ENCODE measurements at regions not wholly inside any gene's neighbourhood (a gene's known extent, or its start where the extent isn't known, plus 50 kb on each side); places are given as distances from the start of the nearest gene placed in this dataset.

DNA sequence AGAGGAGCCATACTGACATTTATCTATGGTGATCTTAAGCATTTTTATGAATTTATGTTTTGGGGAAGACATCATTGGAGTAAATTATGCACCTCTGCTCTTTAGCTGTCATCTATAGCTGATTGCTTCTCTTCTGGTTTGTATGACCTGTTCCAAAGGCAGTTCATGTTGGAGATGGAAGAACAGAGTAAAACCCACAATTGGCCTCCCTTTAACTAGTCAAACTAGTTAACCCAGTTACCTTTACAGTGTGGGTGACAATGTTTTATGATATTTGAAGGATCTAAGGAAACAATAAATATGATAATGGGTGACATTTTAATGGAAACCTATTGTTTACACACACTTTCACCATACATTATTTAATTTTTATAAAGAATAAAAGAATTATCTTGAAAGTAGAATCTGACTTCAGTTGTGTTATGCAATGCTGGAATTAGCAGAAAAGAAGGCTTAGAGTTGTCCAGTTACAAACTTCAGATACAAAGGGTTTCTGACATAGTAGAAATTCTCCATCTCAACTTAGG is 263.5 kb downstream of the NFKBIZ start:
- no peak for DNase-seq (ENCODE audit: low read depth, low spot score)

- DNase-seq (ENCODE audit: low read depth, low spot score): no peak
Observed at GRCh38 chr3:102113421-102114041, 264.2 kb downstream of the NFKBIZ start.

DNA sequence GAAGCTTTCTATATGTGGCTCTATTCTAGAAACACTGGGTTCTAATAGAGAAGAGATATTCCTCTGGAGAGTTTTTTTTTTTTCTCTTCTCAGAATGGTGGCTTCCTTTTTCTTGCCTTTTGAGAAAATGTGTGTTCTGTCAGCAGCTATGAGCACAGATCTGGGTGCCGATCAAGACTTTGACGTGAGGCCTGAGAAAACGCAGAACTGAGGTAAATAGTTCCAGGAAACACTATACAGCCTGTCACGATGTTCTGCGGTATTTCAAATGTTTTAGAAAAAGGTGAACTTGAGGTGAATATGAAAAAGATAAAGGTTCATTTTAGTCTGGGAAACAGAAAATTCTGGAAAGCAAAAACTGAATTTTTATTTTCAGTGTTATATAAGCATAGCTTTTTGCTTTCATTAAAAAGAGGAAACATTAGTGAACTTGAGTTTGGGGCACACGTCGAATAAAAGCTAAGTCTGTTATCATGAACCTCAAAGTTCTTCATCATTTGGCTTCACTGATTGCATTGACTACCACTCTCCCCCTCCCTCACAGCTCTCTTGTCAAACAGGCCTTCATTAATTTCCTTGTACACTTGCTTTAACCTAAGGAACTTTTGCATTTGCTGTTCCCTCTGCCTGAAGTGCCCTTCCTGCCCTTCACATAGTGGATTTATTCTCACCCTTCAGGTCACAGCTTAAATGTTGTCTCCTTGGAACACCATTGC is 265.1 kb downstream of the NFKBIZ start:
- DNase-seq (ENCODE audit: low read depth, low spot score): no peak

DNA sequence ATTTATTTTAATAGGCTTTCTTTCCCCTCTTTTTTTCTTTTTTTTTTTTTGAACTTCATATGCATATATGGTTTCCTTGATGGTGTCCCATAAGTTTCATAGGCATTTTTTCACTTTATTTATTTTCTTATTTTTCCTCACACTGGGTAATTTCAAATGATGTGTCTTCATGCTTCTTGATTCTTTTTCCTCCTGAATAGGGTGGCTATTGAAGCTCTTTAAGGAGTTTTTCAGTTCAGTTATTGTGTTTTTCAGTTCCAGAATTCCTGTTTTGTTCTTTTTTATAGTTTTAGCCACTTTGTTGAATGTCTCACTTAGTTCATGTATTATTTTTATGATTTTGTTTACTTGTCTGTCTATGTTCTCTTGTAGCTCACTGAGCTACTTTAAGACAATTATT is 273.2 kb downstream of the NFKBIZ start:
- DNase-seq (ENCODE audit: low read depth, low spot score): no peak

- DNase-seq (ENCODE audit: low read depth, low spot score): no peak
Observed at GRCh38 chr3:102123590-102124190, 274.4 kb downstream of the NFKBIZ start.

DNA sequence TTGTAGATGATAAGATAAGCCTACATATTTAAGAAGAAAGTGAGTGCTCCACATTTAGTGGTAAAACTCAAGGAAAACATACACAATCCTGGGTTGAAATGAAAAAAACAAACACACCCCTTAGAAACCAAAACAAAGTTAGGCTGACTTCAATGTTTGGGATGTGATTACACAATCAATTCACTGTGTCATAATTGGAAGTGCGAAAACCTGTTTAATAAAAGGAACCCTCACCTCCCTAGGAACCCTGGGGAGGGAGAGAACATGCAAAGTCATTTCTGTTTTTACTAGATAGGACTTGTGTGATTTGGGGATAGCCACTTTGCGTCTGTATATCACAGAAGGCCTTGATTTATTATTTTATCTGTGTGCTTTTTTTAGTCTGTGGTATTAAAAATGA is 275.0 kb downstream of the NFKBIZ start:
- no peak for DNase-seq (ENCODE audit: low read depth, low spot score)

DNA sequence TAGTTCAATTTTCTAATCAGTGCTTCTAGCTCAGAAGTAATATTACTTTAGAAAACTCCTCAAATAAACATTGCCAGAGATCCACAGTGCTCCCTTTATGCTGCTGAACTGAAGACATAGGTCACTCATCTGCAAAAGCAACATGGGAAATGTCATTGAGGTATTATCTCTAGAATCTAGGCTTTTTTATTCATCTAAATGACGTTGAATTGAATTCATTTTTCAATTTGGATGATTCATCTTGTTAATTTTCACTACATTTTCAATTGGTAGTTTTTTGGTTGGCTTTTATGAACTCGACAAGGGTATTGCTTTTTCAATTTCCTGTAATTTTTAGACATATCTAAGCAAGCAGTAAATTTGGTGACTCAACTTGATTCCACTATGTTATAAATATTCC is 275.4 kb downstream of the NFKBIZ start:
- no peak for DNase-seq (ENCODE audit: low read depth, low spot score)

GRCh38 chr3:102125197-102125993 is 276.1 kb downstream of the NFKBIZ start:
- no peak for DNase-seq (ENCODE audit: low read depth, low spot score)

GRCh38 chr3:102125994-102126368 is 276.7 kb downstream of the NFKBIZ start:
- no peak for DNase-seq (ENCODE audit: low read depth, low spot score)

DNA sequence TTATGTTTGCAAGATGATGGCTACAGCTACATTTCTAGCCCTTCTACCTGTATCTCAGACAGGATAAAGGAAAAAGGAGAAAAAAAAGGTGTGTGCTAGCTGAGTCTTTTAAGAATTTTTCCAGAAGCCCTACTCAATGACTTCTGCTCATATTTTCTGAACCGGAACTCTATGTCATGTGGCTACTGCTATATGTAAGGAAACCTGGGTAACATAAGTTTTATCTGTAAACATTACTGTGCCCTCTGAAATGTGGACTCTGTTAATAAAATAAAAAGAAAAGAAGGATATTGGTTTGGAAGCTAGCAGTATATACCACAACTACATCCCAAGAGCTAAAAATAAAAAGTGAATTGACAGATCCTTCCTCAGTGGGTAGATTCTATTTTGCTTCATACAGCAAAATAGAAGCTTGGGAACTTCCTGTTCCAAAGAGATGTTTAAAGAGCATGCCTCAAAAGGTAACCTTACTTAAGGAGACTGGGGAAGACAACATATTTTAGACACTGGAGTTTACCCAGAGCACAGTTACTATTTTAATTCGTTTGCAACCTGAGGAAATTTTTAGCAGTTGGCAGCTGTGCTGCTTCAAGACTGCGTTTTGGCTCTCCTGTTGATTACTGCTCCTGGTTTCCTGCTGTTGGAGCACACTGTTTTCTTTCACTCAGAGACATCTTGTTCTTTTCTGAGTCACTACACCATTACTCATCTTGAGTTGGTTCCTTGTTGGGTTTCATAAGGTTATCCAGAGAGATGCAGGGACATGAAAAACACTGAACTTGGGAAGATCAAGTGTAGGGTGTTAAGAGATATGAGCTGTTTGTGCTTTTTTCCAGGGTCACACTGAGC is 280.7 kb downstream of the NFKBIZ start:
- no peak for DNase-seq (ENCODE audit: low read depth, low spot score)

GRCh38 chr3:102132370-102132769 is 283.1 kb downstream of the NFKBIZ start:
- DNase-seq (ENCODE audit: low read depth, low spot score): no peak

- DNase-seq (ENCODE audit: low read depth, low spot score): no peak
Observed at GRCh38 chr3:102133376-102133775, 284.1 kb downstream of the NFKBIZ start.

GRCh38 chr3:102135316-102135715 is 286.0 kb downstream of the NFKBIZ start:
- no peak for DNase-seq (ENCODE audit: low read depth, low spot score)

DNA sequence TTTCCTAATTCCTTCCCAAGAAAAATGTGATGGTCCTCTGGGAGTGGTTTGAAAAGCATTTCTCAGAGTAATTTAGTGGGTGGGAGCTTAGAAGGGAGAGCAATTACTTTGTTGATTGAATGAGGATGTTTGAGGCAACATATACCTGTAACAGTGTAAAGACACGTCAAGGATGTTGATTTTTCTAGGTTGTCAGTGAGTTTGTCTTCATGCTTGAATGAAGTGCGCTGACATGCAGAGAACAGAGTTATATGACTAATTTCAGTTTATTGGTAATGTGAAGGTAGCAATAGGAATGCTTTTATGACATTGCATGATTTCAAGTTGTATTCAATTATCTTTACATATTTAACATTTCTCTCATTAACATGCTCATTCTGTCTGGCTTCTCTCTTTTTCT is 286.9 kb downstream of the NFKBIZ start:
- no peak for DNase-seq (ENCODE audit: low read depth, low spot score)

DNA sequence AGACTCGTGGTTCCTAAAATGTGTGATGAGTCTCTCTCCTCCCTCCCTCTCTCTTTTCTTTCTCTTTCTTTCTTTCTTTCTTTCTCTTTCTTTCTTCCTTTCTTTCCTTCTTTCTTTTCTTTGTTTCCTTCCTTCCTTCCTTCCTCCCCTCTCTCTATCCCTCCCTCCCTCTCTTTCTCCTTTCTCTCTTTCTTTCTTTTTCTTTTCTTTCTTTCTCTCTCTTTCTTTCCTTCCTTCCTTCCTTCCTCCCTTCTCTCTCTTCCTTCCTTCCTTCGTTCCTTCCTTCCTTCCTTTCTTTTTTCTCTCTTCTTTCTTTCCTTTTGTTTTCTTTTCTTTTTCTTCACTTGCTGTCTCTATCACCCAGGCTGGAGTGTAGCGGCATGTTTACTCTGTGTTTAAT is 290.8 kb downstream of the NFKBIZ start:
- DNase-seq (ENCODE audit: low read depth, low spot score): no peak

- no peak for DNase-seq (ENCODE audit: low read depth, low spot score)
Observed at GRCh38 chr3:102141096-102141927, 292.0 kb downstream of the NFKBIZ start.

GRCh38 chr3:102141928-102142239 is 292.6 kb downstream of the NFKBIZ start:
- DNase-seq (ENCODE audit: low read depth, low spot score): no peak

DNA sequence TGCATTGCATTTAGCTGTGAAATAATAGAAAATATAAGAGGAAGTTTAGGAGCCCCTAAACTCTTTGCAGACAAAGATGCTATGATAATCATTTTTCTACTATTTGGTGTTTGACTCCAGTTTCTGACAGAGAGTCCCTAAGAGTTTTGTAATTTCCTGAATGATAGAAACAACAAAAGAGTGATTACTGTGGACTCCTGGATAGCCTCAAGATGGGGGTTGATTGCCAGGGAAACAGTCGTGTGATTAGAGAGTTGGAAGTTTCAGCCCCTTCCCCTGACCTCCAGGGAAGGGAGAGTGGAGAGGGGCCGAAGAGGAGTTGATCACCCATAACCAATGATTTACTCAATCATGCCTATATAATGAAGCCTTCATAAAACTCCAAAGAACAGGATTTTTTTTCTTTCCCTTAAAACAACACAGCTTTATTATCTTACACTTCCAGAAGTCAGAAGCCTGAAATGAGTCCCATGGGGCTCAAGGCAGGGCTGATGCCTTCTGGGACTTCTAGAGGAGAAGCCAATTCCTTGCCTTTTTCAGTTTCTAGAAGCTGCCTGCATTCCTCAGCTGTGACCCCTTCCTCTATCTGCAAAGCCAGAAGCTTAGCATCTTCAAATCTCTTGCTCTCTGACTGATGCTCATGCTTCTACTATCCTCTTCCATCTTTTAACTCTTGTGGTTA is 292.3 kb upstream of the ZPLD1 start:
- DNase-seq (ENCODE audit: low read depth, low spot score): no peak

DNA sequence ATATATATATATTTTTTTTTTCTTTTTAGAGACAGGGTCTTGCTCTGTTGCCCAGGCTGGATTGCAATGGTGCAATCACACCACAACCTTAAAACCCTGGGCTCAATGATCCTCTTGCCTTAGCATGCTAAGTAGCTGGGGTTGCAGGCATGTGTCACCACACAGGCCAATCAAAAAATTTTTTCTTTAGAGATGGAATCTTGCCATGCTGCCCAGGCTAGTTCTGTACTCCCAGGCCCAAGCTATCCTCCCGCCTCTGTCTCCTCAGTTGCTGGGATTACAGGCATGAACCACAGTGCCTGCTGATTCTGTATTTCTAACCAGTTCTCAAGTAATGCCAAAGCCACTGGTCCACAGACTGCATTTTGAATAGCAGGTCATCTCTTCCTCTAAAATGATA is 291.3 kb upstream of the ZPLD1 start:
- DNase-seq (ENCODE audit: low read depth, low spot score): no peak

DNA sequence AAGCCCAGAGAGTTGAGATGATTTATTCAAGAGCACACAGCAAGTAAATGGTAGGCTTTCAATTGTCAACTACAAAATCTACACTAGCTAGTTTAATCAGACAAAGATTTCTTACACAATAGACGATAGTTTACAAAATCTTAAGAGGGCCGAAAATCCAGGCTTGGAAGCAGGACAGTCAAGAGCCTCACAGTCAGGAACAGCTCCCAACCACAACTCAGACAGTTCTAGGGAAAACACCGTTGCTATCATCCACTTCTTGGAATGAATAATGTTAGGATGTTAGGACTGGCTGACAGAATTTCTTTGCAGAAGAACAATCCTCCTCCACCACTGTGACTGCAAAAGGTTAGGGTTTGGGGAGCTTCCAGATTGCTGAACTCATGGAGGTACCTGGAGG is 290.8 kb upstream of the ZPLD1 start:
- DNase-seq (ENCODE audit: low read depth, low spot score): no peak
